Uterus (tissue), 3 donors: ENCODE measurements at regions not wholly inside any gene's neighbourhood (a gene's known extent, or its start where the extent isn't known, plus 50 kb on each side); places are given as distances from the start of the nearest gene placed in this dataset.

Experiments
- DNase-seq, 2 donors: peaks; one replicate each; pipeline ENCODE4 v3.0.0-alpha.2; 2019 to 2020
- H3K27ac ChIP-seq, 2 donors: fragments of 200-600 bp; sonication (generic); 1 replicate in 1 of 2; 2 replicates in 1 of 2; pipeline ENCODE4 v1.5.1; 2016 to 2018
- H3K27me3 ChIP-seq, 2 donors: fragments of 200-600 bp; sonication (generic); one replicate each; pipeline ENCODE4 v1.5.1; 2018 to 2019; ENCODE audit warnings: control low read depth in 1 of 2
- H3K36me3 ChIP-seq, 2 donors: fragments of 200-600 bp; sonication (generic); one replicate each; pipeline ENCODE4 v1.5.1; 2019; ENCODE audit warnings: control low read depth in 1 of 2
- H3K4me1 ChIP-seq, 2 donors: fragments of 200-600 bp; sonication (generic); one replicate each; pipeline ENCODE4 v1.5.1; 2018 to 2019; ENCODE audit warnings: control low read depth in 1 of 2
- H3K4me3 ChIP-seq, 2 donors: fragments of 200-600 bp; sonication (generic); 1 replicate in 1 of 2; 2 replicates in 1 of 2; pipeline ENCODE4 v1.5.1; 2018 to 2019; ENCODE audit warnings: mild to moderate bottlenecking in 1 of 2
- H3K9me3 ChIP-seq, 2 donors: fragments of 200-600 bp; sonication (generic); one replicate each; pipeline ENCODE4 v1.5.1; 2019; ENCODE audit warnings: control low read depth in 1 of 2
- CTCF ChIP-seq, 4 experiments: fragments of 200-600 bp in 2 of 4; fragments of 450-650 bp in 2 of 4; sonication (generic) in 2 of 4; IDR thresholded peaks; one replicate each; pipeline ENCODE4 v1.5.1; 2016 to 2019; ENCODE audit warnings: antibody characterized with exemption in 4 of 4, mild to moderate bottlenecking in 2 of 4, moderate library complexity in 1 of 4
- POLR2A ChIP-seq, 2 donors: fragments of 450-650 bp; IDR thresholded peaks; one replicate each; pipeline ENCODE4 v1.6.1; 2016; ENCODE audit warnings: antibody characterized with exemption in 2 of 2, mild to moderate bottlenecking in 1 of 2, moderate library complexity in 1 of 2
- intact Hi-C: fragments of 100-400 bp; cut with DNase I; formaldehyde crosslinking; loops from one replicate; pipeline ENCODE4 v1.15.1; 2023; ENCODE audit warnings: low total_unique reads
- donor health status: DM: yes; HTN: yes; CAD: no.

DNA sequence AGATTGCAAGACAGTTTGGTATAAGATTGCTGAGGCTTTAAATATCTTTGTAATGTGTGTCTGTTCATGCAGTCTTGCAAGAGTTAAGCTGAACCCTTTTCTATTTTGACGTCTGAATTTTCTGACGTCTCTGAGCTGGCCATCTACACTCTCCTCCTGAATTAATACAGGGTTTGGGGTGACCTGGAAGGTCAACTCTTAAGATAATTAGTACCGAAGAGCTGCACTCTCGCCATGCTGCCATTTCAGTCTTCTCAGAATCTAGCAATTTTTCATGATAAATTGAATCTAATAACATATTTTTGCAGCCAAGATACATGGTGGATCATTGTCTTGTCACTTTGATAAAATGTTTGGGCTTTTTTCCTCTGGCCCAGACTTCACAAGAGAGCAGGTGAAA is 1245.2 kb upstream of the CELF4 start:
- Histone ChIP-seq H3K27me3 (no peaks in the 10 kb centered on the region), H3K4me1 (no peaks in the 10 kb centered on the region), H3K4me3 (no peak overlapping the region), H3K9me3 (no peaks in the 10 kb centered on the region), H3K36me3 (no peaks in the 10 kb centered on the region), H3K27ac (no peak overlapping the region)
- TF ChIP-seq CTCF (IDR thresholded peaks at IDR 0.05), result no peak
- TF ChIP-seq POLR2A (IDR thresholded peaks at IDR 0.05), result no peak
- no peak for DNase-seq
- intact Hi-C loops, result no loop called here

GRCh38 chr18:38807915-38808314 is 1242.3 kb upstream of the CELF4 start:
- H3K4me1 ChIP-seq, result no peaks in the 10 kb centered on the region
- H3K9me3 ChIP-seq, result no peaks in the 10 kb centered on the region
- H3K27me3 ChIP-seq, result no peaks in the 10 kb centered on the region
- intact Hi-C loops, result no loop called here
- H3K4me3 ChIP-seq, result no peak overlapping the region
- no peaks in the 10 kb centered on the region for H3K36me3 ChIP-seq
- DNase-seq, result no peak
- H3K27ac ChIP-seq, result no peak overlapping the region
- TF ChIP-seq POLR2A (IDR thresholded peaks at IDR 0.05) (no peak), CTCF (IDR thresholded peaks at IDR 0.05) (no peak)

DNA sequence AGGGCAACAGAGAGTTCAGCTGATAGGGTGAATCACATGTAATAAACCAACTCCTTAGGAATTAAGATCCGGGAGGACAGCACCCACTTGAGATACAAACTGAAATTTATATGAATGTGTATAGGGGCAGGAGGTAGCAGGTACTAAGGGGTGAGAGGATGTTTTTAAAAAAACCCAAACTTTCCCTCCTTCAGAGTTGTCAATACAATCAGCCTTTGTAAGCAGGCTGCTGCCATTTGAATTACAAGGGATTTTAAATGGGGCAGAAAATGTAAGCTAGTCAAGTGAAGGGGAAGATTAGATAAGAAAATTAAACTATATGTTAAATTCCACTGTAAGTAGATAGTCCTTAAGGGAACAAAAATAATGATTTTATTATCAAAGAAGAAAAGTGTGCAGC is 1239.7 kb upstream of the CELF4 start:
- intact Hi-C loops, result no loop called here
- no peak overlapping the region for H3K4me3 ChIP-seq

DNA sequence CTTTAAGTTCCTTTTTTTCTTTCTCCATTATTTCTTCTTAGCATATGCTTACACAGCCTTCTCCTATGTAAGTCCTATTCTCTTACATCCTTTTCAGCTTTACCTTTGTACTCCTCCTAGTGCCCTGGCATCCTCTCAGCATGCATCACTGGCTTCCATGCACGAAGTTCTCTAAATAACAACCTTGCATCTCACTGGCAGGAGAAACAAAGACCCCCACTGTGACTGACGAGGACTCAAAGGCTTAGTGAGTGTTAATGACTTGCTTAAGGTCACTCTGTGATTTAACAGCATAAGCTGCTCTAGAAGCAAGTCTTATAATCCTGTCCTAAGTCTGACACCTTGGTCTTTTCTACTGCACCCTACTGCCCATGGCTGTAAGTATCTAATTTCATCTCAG is 1236.0 kb upstream of the CELF4 start:
- no peaks in the 10 kb centered on the region for H3K9me3 ChIP-seq
- H3K27ac ChIP-seq, result no peak overlapping the region
- intact Hi-C loops, result no loop called here
- no peaks in the 10 kb centered on the region for H3K36me3 ChIP-seq
- H3K4me1 ChIP-seq, result no peaks in the 10 kb centered on the region
- H3K27me3 ChIP-seq, result no peaks in the 10 kb centered on the region
- no peak overlapping the region for H3K4me3 ChIP-seq
- TF ChIP-seq CTCF (IDR thresholded peaks at IDR 0.05) (no peak), POLR2A (IDR thresholded peaks at IDR 0.05) (no peak)
- no peak for DNase-seq

More for the DNA sequence above, 1239.7 kb upstream of the CELF4 start:
- H3K36me3 ChIP-seq, result no peaks in the 10 kb centered on the region
- DNase-seq, result no peak
- no peaks in the 10 kb centered on the region for H3K27me3 ChIP-seq
- H3K4me1 ChIP-seq, result no peaks in the 10 kb centered on the region
- no peak for TF ChIP-seq CTCF (IDR thresholded peaks at IDR 0.05)
- TF ChIP-seq POLR2A (IDR thresholded peaks at IDR 0.05), result no peak
- H3K27ac ChIP-seq, result no peak overlapping the region
- H3K9me3 ChIP-seq, result no peaks in the 10 kb centered on the region

GRCh38 chr18:38796762-38797161 is 1231.2 kb upstream of the CELF4 start:
- H3K27me3 ChIP-seq, result no peaks in the 10 kb centered on the region
- no peak for DNase-seq
- intact Hi-C loops, result no loop called here
- TF ChIP-seq POLR2A (IDR thresholded peaks at IDR 0.05), result no peak
- no peak for TF ChIP-seq CTCF (IDR thresholded peaks at IDR 0.05)
- no peaks in the 10 kb centered on the region for H3K9me3 ChIP-seq
- H3K4me1 ChIP-seq, result no peaks in the 10 kb centered on the region
- no peak overlapping the region for H3K27ac ChIP-seq
- no peak overlapping the region for H3K4me3 ChIP-seq
- no peaks in the 10 kb centered on the region for H3K36me3 ChIP-seq
